Breast epithelium (tissue), 4 donors: ENCODE measurements at regions not wholly inside any gene's neighbourhood (a gene's known extent, or its start where the extent isn't known, plus 50 kb on each side); places are given as distances from the start of the nearest gene placed in this dataset.

Source experiments
- DNase-seq, 2 donors: peaks; one replicate each; pipeline ENCODE4 v3.0.0-alpha.2; 2019; ENCODE audit warnings: low spot score in 2 of 2
- H3K27ac ChIP-seq, 2 donors: fragments of 200-600 bp; sonication (generic) in 1 of 2; one replicate each; pipeline ENCODE4 v1.5.1; 2016 to 2019; ENCODE audit warnings: mild to moderate bottlenecking in 1 of 2
- H3K27me3 ChIP-seq, 2 donors: fragments of 200-600 bp; sonication (generic) in 1 of 2; one replicate each; pipeline versions ENCODE4 v1.5.1 to v1.6.0; 2017 to 2019; ENCODE audit warnings: control low read depth in 1 of 2, mild to moderate bottlenecking in 1 of 2
- H3K36me3 ChIP-seq: fragments of 200-600 bp; one replicate; pipeline ENCODE4 v1.5.1; 2019
- H3K4me1 ChIP-seq, 2 donors: fragments of 200-600 bp; sonication (generic); one replicate each; pipeline ENCODE4 v1.5.1; 2016 to 2019; ENCODE audit warnings: control low read depth in 1 of 2
- H3K4me3 ChIP-seq, 3 donors: fragments of 200-600 bp; sonication (generic); 1 replicate in 2 of 3; 2 replicates in 1 of 3; pipeline ENCODE4 v1.5.1; 2016 to 2019; ENCODE audit warnings: mild to moderate bottlenecking in 3 of 3, moderate library complexity in 2 of 3
- H3K9me3 ChIP-seq, 2 donors: fragments of 200-600 bp; sonication (generic) in 1 of 2; one replicate each; pipeline ENCODE4 v1.5.1; 2016 to 2019; ENCODE audit warnings: control low read depth in 1 of 2
- CTCF ChIP-seq, 3 donors: fragments of 450-650 bp; IDR thresholded peaks; one replicate each; pipeline ENCODE4 v1.5.1; 2016 to 2017; ENCODE audit warnings: antibody characterized with exemption in 3 of 3, mild to moderate bottlenecking in 3 of 3, moderate library complexity in 3 of 3
- POLR2A ChIP-seq: fragments of 450-650 bp; IDR thresholded peaks from one replicate; pipeline ENCODE4 v1.6.1; 2016; ENCODE audit warnings: antibody characterized with exemption, mild to moderate bottlenecking, moderate library complexity
- POLR2AphosphoS5 ChIP-seq, 3 donors: sonication (generic); formaldehyde crosslinking; IDR thresholded peaks; one replicate each; pipeline ENCODE4 v1.6.1; 2017; ENCODE audit warnings: antibody characterized with exemption in 3 of 3
- intact Hi-C: fragments of 100-400 bp; cut with DNase I; formaldehyde crosslinking; loops from one replicate; pipeline ENCODE4 v1.15.1; 2023; ENCODE audit warnings: low total_unique reads

GRCh38 chr13:73497430-73497829 is 438.6 kb downstream of the KLF5 start:
- TF ChIP-seq CTCF (IDR thresholded peaks at IDR 0.05) (no peak), POLR2AphosphoS5 (IDR thresholded peaks at IDR 0.05) (no peak), POLR2A (no peak)
- intact Hi-C loops = no loop called here

GRCh38 chr13:73496711-73497110 is 437.9 kb downstream of the KLF5 start:
- TF ChIP-seq POLR2A (no peak), POLR2AphosphoS5 (IDR thresholded peaks at IDR 0.05) (no peak), CTCF (IDR thresholded peaks at IDR 0.05) (no peak)
- no peak overlapping the region for H3K4me3 ChIP-seq

More at GRCh38 chr13:73497430-73497829, 438.6 kb downstream of the KLF5 start:
- H3K9me3 ChIP-seq = no peaks in the 10 kb centered on the region
- no peak overlapping the region for H3K4me3 ChIP-seq
- no peak overlapping the region for H3K27ac ChIP-seq
- H3K36me3 ChIP-seq = no peaks in the 10 kb centered on the region
- DNase-seq = no peak
- H3K27me3 ChIP-seq = no peaks in the 10 kb centered on the region
- H3K4me1 ChIP-seq = no peaks in the 10 kb centered on the region

GRCh38 chr13:73492811-73493210 is 434.0 kb downstream of the KLF5 start:
- Histone ChIP-seq H3K4me1 (no peaks in the 10 kb centered on the region), H3K27ac (no peak overlapping the region), H3K4me3 (no peak overlapping the region), H3K9me3 (no peaks in the 10 kb centered on the region), H3K27me3 (no peaks in the 10 kb centered on the region), H3K36me3 (no peaks in the 10 kb centered on the region)
- DNase-seq = no peak
- TF ChIP-seq POLR2AphosphoS5 (IDR thresholded peaks at IDR 0.05) (no peak), POLR2A (no peak), CTCF (IDR thresholded peaks at IDR 0.05) (no peak)
- intact Hi-C loops = no loop called here

More at GRCh38 chr13:73496711-73497110, 437.9 kb downstream of the KLF5 start:
- intact Hi-C loops = no loop called here
- Histone ChIP-seq H3K9me3 (no peaks in the 10 kb centered on the region), H3K27me3 (no peaks in the 10 kb centered on the region), H3K36me3 (no peaks in the 10 kb centered on the region), H3K4me1 (no peaks in the 10 kb centered on the region), H3K27ac (no peak overlapping the region)
- DNase-seq = no peak

- H3K27me3 ChIP-seq = no peaks in the 10 kb centered on the region
- no peaks in the 10 kb centered on the region for H3K4me1 ChIP-seq
- TF ChIP-seq CTCF (IDR thresholded peaks at IDR 0.05) (no peak), POLR2AphosphoS5 (IDR thresholded peaks at IDR 0.05) (no peak), POLR2A (no peak)
- no peaks in the 10 kb centered on the region for H3K36me3 ChIP-seq
- H3K9me3 ChIP-seq = no peaks in the 10 kb centered on the region
- no peak for DNase-seq
- no peak overlapping the region for H3K4me3 ChIP-seq
- no peak overlapping the region for H3K27ac ChIP-seq
- intact Hi-C loops = no loop called here
Measured at GRCh38 chr13:73482556-73482955, 423.8 kb downstream of the KLF5 start.

- DNase-seq = no peak
- no peak for TF ChIP-seq POLR2A
- TF ChIP-seq CTCF (IDR thresholded peaks at IDR 0.05) = no peak
- TF ChIP-seq POLR2AphosphoS5 (IDR thresholded peaks at IDR 0.05) = no peak
- no peak overlapping the region for H3K27ac ChIP-seq
- no peaks in the 10 kb centered on the region for H3K36me3 ChIP-seq
- H3K4me3 ChIP-seq = no peak overlapping the region
- no peaks in the 10 kb centered on the region for H3K4me1 ChIP-seq
- no peaks in the 10 kb centered on the region for H3K27me3 ChIP-seq
- intact Hi-C loops = no loop called here
- H3K9me3 ChIP-seq = no peaks in the 10 kb centered on the region
Measured at GRCh38 chr13:73481886-73482445, 423.2 kb downstream of the KLF5 start.
